ENCODE measurements at regions not wholly inside any gene's neighbourhood (a gene's known extent, or its start where the extent isn't known, plus 50 kb on each side); places are given as distances from the start of the nearest gene placed in this dataset.
"Not testable (repeated sequence)": the region's sequence is repeated elsewhere in the genome, so short reads cannot be mapped to it uniquely, and the experiment has no call there.

GRCh38 chr12:41683023-41683422, 461.7 kb downstream of the GXYLT1 start:
- H3K36me3 Mint-ChIP-seq (ENCODE audit: low read depth) = no peaks in the 10 kb centered on the region
- POLR2A ChIA-PET = no interaction called here
- no peak overlapping the region for H3K4me3 Mint-ChIP-seq
- no peak overlapping the region for H3K27ac Mint-ChIP-seq
- ATAC-seq (no peak), DNase-seq (no peak)
- H3K27me3 Mint-ChIP-seq (ENCODE audit: low read depth) = no peaks in the 10 kb centered on the region
- no peaks in the 10 kb centered on the region for H3K4me1 Mint-ChIP-seq (ENCODE audit: low read depth)
- no peaks in the 10 kb centered on the region for H3K9me3 Mint-ChIP-seq (ENCODE audit: insufficient read depth)
- CTCF ChIA-PET = no interaction called here

GRCh38 chr12:41681898-41682297, 462.8 kb downstream of the GXYLT1 start:
- Mint-ChIP-seq H3K4me1 (ENCODE audit: low read depth) (no peaks in the 10 kb centered on the region), H3K27ac (no peak overlapping the region), H3K4me3 (no peak overlapping the region), H3K9me3 (ENCODE audit: insufficient read depth) (no peaks in the 10 kb centered on the region), H3K36me3 (ENCODE audit: low read depth) (no peaks in the 10 kb centered on the region), H3K27me3 (ENCODE audit: low read depth) (no peaks in the 10 kb centered on the region)
- ChIA-PET CTCF (interaction anchor here (1.0 kb wide), 1 partner anchor 342 kb away, joined by 3 read pairs; no protein-coding TSS in a partner anchor), POLR2A (no interaction called here)
- DNase-seq (no peak), ATAC-seq (no peak)

- Mint-ChIP-seq H3K4me1 (ENCODE audit: low read depth) (no peaks in the 10 kb centered on the region), H3K4me3 (no peak overlapping the region), H3K27me3 (ENCODE audit: low read depth) (no peaks in the 10 kb centered on the region), H3K27ac (no peak overlapping the region), H3K36me3 (ENCODE audit: low read depth) (no peaks in the 10 kb centered on the region), H3K9me3 (ENCODE audit: insufficient read depth) (no peaks in the 10 kb centered on the region)
- ATAC-seq (no peak), DNase-seq (no peak)
- ChIA-PET POLR2A (no interaction called here), CTCF (no interaction called here)
Measured at GRCh38 chr12:41680155-41680554, 464.5 kb downstream of the GXYLT1 start.

GRCh38 chr12:41663598-41664265, 475.6 kb downstream of the PDZRN4 start:
- H3K27ac Mint-ChIP-seq = no peak overlapping the region
- ATAC-seq (no peak), DNase-seq (no peak)
- H3K27me3 Mint-ChIP-seq (ENCODE audit: low read depth) = no peaks in the 10 kb centered on the region
- ChIA-PET POLR2A (no interaction called here), CTCF (no interaction called here)
- H3K9me3 Mint-ChIP-seq (ENCODE audit: insufficient read depth) = no peaks in the 10 kb centered on the region
- no peak overlapping the region for H3K4me3 Mint-ChIP-seq
- no peaks in the 10 kb centered on the region for H3K36me3 Mint-ChIP-seq (ENCODE audit: low read depth)
- no peaks in the 10 kb centered on the region for H3K4me1 Mint-ChIP-seq (ENCODE audit: low read depth)

- CTCF ChIA-PET = no interaction called here
- POLR2A ChIA-PET = no interaction called here
- Mint-ChIP-seq H3K27ac (no peak overlapping the region), H3K4me1 (ENCODE audit: low read depth) (no peaks in the 10 kb centered on the region), H3K36me3 (ENCODE audit: low read depth) (no peaks in the 10 kb centered on the region), H3K9me3 (ENCODE audit: insufficient read depth) (no peaks in the 10 kb centered on the region), H3K27me3 (ENCODE audit: low read depth) (no peaks in the 10 kb centered on the region), H3K4me3 (no peak overlapping the region)
- DNase-seq = no peak
- ATAC-seq = no peak
Measured at GRCh38 chr12:41661141-41661765, 473.1 kb downstream of the PDZRN4 start.

- ChIA-PET POLR2A (no interaction called here), CTCF (no interaction called here)
- H3K9me3 Mint-ChIP-seq (ENCODE audit: insufficient read depth) = no peaks in the 10 kb centered on the region
- no peaks in the 10 kb centered on the region for H3K4me1 Mint-ChIP-seq (ENCODE audit: low read depth)
- no peak overlapping the region for H3K4me3 Mint-ChIP-seq
- DNase-seq (no peak), ATAC-seq (no peak)
- no peaks in the 10 kb centered on the region for H3K36me3 Mint-ChIP-seq (ENCODE audit: low read depth)
- H3K27me3 Mint-ChIP-seq (ENCODE audit: low read depth) = no peaks in the 10 kb centered on the region
- no peak overlapping the region for H3K27ac Mint-ChIP-seq
Measured at GRCh38 chr12:41656454-41656853, 468.3 kb downstream of the PDZRN4 start.

GRCh38 chr12:41653386-41654326, 465.5 kb downstream of the PDZRN4 start:
- no peaks in the 10 kb centered on the region for H3K36me3 Mint-ChIP-seq (ENCODE audit: low read depth)
- no peaks in the 10 kb centered on the region for H3K9me3 Mint-ChIP-seq (ENCODE audit: insufficient read depth)
- ChIA-PET CTCF (no interaction called here), POLR2A (no interaction called here)
- H3K27me3 Mint-ChIP-seq (ENCODE audit: low read depth) = no peaks in the 10 kb centered on the region
- ATAC-seq (no peak), DNase-seq (no peak)
- no peak overlapping the region for H3K27ac Mint-ChIP-seq
- no peaks in the 10 kb centered on the region for H3K4me1 Mint-ChIP-seq (ENCODE audit: low read depth)
- no peak overlapping the region for H3K4me3 Mint-ChIP-seq

GRCh38 chr12:41652981-41653380, 464.9 kb downstream of the PDZRN4 start:
- POLR2A ChIA-PET = no interaction called here
- no peak overlapping the region for H3K27ac Mint-ChIP-seq
- H3K9me3 Mint-ChIP-seq (ENCODE audit: insufficient read depth) = no peaks in the 10 kb centered on the region
- no peaks in the 10 kb centered on the region for H3K4me1 Mint-ChIP-seq (ENCODE audit: low read depth)
- ATAC-seq (no peak), DNase-seq (no peak)
- no peak overlapping the region for H3K4me3 Mint-ChIP-seq
- no peaks in the 10 kb centered on the region for H3K27me3 Mint-ChIP-seq (ENCODE audit: low read depth)
- H3K36me3 Mint-ChIP-seq (ENCODE audit: low read depth) = no peaks in the 10 kb centered on the region
- CTCF ChIA-PET = no interaction called here

GRCh38 chr12:41645624-41646023, 457.5 kb downstream of the PDZRN4 start:
- Mint-ChIP-seq H3K4me1 (ENCODE audit: low read depth) (no peaks in the 10 kb centered on the region), H3K9me3 (ENCODE audit: insufficient read depth) (no peaks in the 10 kb centered on the region), H3K27ac (no peak overlapping the region), H3K4me3 (no peak overlapping the region), H3K36me3 (ENCODE audit: low read depth) (no peaks in the 10 kb centered on the region), H3K27me3 (ENCODE audit: low read depth) (no peaks in the 10 kb centered on the region)
- DNase-seq = no peak
- CTCF ChIA-PET = no interaction called here
- POLR2A ChIA-PET = no interaction called here
- ATAC-seq = no peak

GRCh38 chr12:41642808-41643207, 454.7 kb downstream of the PDZRN4 start:
- CTCF ChIA-PET; DNase-seq; H3K4me3 Mint-ChIP-seq; ATAC-seq; POLR2A ChIA-PET; H3K27me3 Mint-ChIP-seq (ENCODE audit: low read depth); H3K9me3 Mint-ChIP-seq (ENCODE audit: insufficient read depth); H3K27ac Mint-ChIP-seq; H3K4me1 Mint-ChIP-seq (ENCODE audit: low read depth); H3K36me3 Mint-ChIP-seq (ENCODE audit: low read depth): not testable (repeated sequence)

GRCh38 chr12:41636653-41637052, 448.5 kb downstream of the PDZRN4 start:
- Mint-ChIP-seq H3K27ac (no peak overlapping the region), H3K9me3 (ENCODE audit: insufficient read depth) (no peaks in the 10 kb centered on the region), H3K4me3 (no peak overlapping the region), H3K4me1 (ENCODE audit: low read depth) (no peaks in the 10 kb centered on the region), H3K27me3 (ENCODE audit: low read depth) (no peaks in the 10 kb centered on the region), H3K36me3 (ENCODE audit: low read depth) (no peaks in the 10 kb centered on the region)
- ATAC-seq = no peak
- CTCF ChIA-PET = interaction anchor here (0.9 kb wide), 1 partner anchor 18 kb away, joined by 3 read pairs; no protein-coding TSS in a partner anchor
- POLR2A ChIA-PET = no interaction called here
- no peak for DNase-seq

- Mint-ChIP-seq H3K9me3 (ENCODE audit: insufficient read depth) (no peaks in the 10 kb centered on the region), H3K4me1 (ENCODE audit: low read depth) (no peaks in the 10 kb centered on the region), H3K4me3 (no peak overlapping the region), H3K27ac (no peak overlapping the region), H3K36me3 (ENCODE audit: low read depth) (no peaks in the 10 kb centered on the region), H3K27me3 (ENCODE audit: low read depth) (no peaks in the 10 kb centered on the region)
- CTCF ChIA-PET = interaction anchor here (0.9 kb wide), 1 partner anchor 17 kb away, joined by 3 read pairs; no protein-coding TSS in a partner anchor
- ATAC-seq = no peak
- POLR2A ChIA-PET = no interaction called here
- DNase-seq = no peak
Measured at GRCh38 chr12:41635626-41636364, 447.7 kb downstream of the PDZRN4 start.
